GM10266 (cell line): ENCODE measurements at regions not wholly inside any gene's neighbourhood (a gene's known extent, or its start where the extent isn't known, plus 50 kb on each side); places are given as distances from the start of the nearest gene placed in this dataset.

Experiments
- DNase-seq: peaks from one replicate; pipeline ENCODE4 v3.0.0; 2012; ENCODE audit errors: extremely low spot score
- TF ChIP-seq, protein P1 (sequence below): IDR thresholded peaks from 2 replicates; pipeline ENCODE4 v1.5.1; 2012; ENCODE audit warnings: mild to moderate bottlenecking, low read depth; ENCODE audit not compliant: control insufficient read depth, insufficient read depth; ENCODE audit errors: missing control alignments

DNA sequence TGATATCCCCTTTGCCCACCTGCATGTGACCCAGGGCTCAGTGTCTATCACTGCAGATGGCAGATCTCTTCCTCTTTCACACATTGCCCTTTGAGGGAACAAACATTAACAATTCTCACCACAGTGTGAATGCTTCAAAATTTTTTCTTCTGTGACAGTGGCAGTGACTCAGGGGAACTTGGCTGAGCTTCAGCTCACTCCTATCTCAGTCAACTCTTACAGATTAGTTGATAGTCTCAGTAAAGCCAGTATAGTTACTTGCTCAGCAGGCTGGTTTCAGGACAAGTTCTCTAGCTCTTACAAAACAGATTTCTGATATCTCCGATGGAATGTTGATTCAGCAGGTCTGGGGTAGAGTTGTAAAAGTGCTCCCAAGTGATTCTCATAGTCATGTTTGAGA, 166.9 kb downstream of the DLEU7 start:
- no peak for DNase-seq
- TF ChIP-seq, protein P1, sequence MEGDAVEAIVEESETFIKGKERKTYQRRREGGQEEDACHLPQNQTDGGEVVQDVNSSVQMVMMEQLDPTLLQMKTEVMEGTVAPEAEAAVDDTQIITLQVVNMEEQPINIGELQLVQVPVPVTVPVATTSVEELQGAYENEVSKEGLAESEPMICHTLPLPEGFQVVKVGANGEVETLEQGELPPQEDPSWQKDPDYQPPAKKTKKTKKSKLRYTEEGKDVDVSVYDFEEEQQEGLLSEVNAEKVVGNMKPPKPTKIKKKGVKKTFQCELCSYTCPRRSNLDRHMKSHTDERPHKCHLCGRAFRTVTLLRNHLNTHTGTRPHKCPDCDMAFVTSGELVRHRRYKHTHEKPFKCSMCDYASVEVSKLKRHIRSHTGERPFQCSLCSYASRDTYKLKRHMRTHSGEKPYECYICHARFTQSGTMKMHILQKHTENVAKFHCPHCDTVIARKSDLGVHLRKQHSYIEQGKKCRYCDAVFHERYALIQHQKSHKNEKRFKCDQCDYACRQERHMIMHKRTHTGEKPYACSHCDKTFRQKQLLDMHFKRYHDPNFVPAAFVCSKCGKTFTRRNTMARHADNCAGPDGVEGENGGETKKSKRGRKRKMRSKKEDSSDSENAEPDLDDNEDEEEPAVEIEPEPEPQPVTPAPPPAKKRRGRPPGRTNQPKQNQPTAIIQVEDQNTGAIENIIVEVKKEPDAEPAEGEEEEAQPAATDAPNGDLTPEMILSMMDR, result no peak

DNA sequence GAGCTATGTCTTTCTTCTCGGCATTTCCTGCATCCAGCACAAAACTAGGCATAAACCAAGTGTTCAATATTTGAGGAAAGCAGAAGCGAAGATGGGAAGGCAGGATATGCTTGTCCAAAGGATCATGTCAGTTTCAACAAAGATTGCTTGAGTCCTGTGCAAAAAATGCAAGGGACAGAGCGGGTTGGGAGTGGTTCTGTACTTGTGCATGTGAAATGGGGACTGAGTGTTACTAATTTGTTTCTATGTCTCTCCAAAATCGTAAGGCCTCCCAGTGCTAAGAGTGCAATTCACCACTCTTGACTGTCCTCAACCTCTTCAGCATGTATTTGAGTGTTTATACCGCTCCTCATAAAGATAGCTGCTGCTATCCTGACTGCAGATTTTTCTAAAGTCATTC, 166.2 kb downstream of the DLEU7 start:
- TF ChIP-seq, protein P1, result no peak
- no peak for DNase-seq

DNA sequence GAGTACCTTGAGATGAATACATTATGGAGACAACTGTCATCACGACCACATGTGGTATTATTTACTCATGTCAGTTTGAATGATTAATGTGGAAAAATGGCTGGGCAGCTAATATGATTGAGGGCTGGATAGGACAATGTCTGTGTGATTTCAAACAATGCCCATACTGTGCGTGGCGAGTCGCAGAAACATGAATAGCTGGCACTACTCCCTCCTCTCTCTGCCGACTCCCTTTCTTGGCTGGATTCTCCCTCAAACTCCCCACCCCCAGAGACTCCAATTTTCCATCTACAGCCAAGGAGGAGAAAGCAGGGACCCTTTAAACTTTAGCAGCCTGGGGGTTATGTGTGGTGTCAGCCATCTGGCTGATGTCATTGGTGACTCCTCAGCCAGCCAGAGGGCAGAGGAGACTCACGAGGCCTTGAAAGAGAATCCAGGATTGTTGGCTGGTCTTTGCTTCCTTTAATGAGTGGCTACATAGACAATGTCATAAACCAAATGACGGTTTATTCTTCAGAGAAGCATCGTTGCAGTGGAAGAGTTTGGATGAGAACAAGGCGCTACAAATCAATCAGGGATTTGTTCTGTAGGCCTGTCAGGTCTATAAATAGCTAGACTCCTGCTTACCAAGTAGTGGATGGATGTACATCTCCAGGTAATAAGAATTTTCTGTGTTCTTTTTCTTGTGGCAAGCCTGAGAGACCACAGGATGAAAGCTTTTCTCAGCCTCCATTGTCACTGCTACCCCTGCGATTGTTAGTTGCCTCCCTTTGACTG, 165.6 kb downstream of the DLEU7 start:
- TF ChIP-seq, protein P1, result no peak
- no peak for DNase-seq

DNA sequence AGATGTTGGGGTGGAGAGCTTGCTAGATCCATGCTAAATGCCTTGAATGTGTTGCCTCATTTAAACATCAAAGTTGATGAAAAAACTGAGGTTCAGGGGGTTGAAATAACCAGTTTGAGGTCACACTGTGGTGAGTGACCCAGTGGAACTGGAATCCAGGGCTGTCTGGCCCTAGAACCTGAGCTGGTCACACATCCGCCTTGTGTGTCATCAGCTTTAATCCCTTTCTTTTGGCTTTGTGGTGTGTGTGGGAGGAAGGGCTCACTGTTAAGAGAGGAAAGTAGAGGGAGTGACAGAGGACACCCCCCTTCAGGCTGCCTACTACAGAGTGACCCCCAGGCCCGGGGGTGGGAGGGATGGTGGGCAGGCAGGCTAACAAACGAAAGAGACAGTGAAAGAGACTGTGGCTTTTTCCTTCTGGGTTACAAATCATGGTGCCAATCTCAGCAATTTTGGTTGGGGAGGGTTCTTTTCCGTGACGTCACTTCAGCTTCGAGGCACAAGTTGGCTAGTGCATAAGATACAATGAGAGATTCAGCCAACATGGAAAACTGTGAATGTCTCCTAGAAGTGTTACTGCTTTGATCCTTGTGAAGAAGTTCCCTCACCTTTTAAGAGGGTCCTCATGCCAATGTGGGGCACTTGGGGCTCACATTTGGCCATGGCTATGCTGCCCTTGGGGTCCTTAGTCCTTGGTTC, 164.9 kb downstream of the DLEU7 start:
- TF ChIP-seq, protein P1, result no peak
- DNase-seq, result no peak

DNA sequence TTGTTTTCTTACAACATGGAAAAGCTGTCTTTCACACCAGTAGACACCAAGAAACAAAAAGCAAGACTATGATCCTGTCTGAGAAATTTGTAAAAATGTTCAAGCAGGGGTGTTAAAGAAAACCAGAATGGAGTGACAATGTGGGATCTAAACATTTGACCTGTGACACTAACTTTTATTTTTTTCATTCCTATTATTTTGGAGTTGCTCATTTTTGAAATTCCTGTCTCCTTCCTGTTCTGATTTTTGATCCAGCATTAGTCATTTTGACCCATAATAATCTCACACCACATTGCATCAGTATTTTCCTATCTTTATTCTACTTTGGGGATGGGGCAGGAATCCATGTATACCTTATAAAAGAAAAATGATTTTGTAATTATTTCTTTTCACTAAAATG, 164.2 kb downstream of the DLEU7 start:
- no peak for DNase-seq
- TF ChIP-seq, protein P1, result no peak

DNA sequence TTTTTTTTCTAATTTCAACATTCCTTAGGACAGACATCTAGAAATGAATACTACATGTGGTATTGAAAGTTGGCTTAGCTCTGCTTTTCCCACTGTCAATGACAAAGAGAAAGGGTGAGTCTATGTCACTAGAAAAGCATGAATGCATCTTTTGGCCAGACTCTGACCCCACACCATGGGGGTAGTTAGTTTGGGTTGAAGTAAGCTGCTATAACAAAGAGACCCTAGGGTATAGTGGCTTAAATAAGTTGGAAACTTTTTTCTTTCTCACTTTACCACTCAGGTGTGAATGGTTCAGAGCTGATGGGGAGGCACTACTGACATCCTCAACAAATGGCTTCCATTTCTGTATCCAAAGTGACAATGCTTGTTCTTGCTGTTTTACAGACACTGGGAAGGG, 161.5 kb downstream of the DLEU7 start:
- no peak for DNase-seq
- TF ChIP-seq, protein P1, result no peak

DNA sequence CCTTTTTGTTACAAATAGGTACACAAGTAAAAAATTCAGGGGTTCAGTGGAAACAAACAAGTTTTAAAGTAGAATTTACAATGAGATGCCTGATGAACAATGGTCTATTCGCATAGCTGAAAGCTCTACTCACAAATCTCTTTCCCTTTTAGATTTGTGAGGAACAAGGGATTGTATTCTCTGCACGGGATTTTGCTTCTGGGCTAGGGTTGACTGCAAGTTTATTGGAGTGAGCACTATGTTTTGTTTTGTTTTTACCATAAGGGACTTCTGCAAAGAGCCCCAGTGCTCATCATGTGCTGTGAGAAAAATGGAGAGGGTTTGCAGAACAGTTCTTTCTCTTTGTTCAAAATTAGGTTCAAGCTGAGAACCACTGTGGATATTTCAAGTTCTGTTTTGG, 160.5 kb downstream of the DLEU7 start:
- TF ChIP-seq, protein P1, result no peak
- no peak for DNase-seq
